NT2/D1 (cell line): ENCODE measurements at regions not wholly inside any gene's neighbourhood (a gene's known extent, or its start where the extent isn't known, plus 50 kb on each side); places are given as distances from the start of the nearest gene placed in this dataset.

Experiments
- SUZ12 ChIP-seq: IDR thresholded peaks from 2 replicates; pipeline ENCODE4 v1.6.1; 2011; ENCODE audit not compliant: insufficient read length, insufficient read depth; ENCODE audit errors: extremely low read depth
- YY1 ChIP-seq: IDR thresholded peaks from 2 replicates; pipeline ENCODE4 v1.6.1; 2011; ENCODE audit not compliant: insufficient read length, insufficient read depth

GRCh38 chr1:69256036-69256435 lies 311.7 kb upstream of the LRRC7 start:
- TF ChIP-seq SUZ12 (no peak), YY1 (no peak)
